NCI-H446 (cell line): ENCODE measurements at regions not wholly inside any gene's neighbourhood (a gene's known extent, or its start where the extent isn't known, plus 50 kb on each side); places are given as distances from the start of the nearest gene placed in this dataset.

Source experiments
- DNase-seq, 2 experiments: peaks; one replicate each; lab custom pipeline; 2025; lab: John Stamatoyannopoulos, UW

- DNase-seq: no peak
Observed at GRCh38 chr2:188851826-188852225, 122.3 kb upstream of the COL3A1 start.

GRCh38 chr2:188852772-188853171 lies 121.4 kb upstream of the COL3A1 start:
- peak; percentile 28 to 35 for DNase-seq

GRCh38 chr2:188853307-188853706 lies 120.9 kb upstream of the COL3A1 start:
- DNase-seq: peak; percentile 36 to 85

GRCh38 chr2:188865681-188866080 lies 108.5 kb upstream of the COL3A1 start:
- DNase-seq: no peak

- DNase-seq: no peak
Observed at GRCh38 chr2:188869550-188869949, 104.6 kb upstream of the COL3A1 start.

GRCh38 chr2:188870289-188870688 lies 103.9 kb upstream of the COL3A1 start:
- no peak for DNase-seq

GRCh38 chr2:188875104-188875503 lies 99.1 kb upstream of the COL3A1 start:
- no peak for DNase-seq

- DNase-seq: no peak
Observed at GRCh38 chr2:188878716-188879115, 95.5 kb upstream of the COL3A1 start.

GRCh38 chr2:188880740-188881139 lies 93.4 kb upstream of the COL3A1 start:
- DNase-seq: no peak

GRCh38 chr2:188881434-188881833 lies 92.7 kb upstream of the COL3A1 start:
- no peak for DNase-seq

GRCh38 chr2:188884046-188884445 lies 90.1 kb upstream of the COL3A1 start:
- no peak for DNase-seq

- no peak for DNase-seq
Observed at GRCh38 chr2:188884517-188884916, 89.7 kb upstream of the COL3A1 start.

- DNase-seq: no peak
Observed at GRCh38 chr2:188889187-188889586, 85.0 kb upstream of the COL3A1 start.

GRCh38 chr2:188890755-188891154 lies 83.4 kb upstream of the COL3A1 start:
- DNase-seq: no peak

GRCh38 chr2:188892636-188893035 lies 81.5 kb upstream of the COL3A1 start:
- DNase-seq: no peak

- DNase-seq: no peak
Observed at GRCh38 chr2:188893972-188894371, 80.2 kb upstream of the COL3A1 start.

- no peak for DNase-seq
Observed at GRCh38 chr2:188894979-188895378, 79.2 kb upstream of the COL3A1 start.

GRCh38 chr2:188897096-188897495 lies 77.1 kb upstream of the COL3A1 start:
- no peak for DNase-seq

GRCh38 chr2:188898261-188898660 lies 75.9 kb upstream of the COL3A1 start:
- DNase-seq: no peak

GRCh38 chr2:188902901-188903491 lies 71.2 kb upstream of the COL3A1 start:
- no peak for DNase-seq

GRCh38 chr2:188903740-188904139 lies 70.4 kb upstream of the COL3A1 start:
- no peak for DNase-seq

- DNase-seq: no peak
Observed at GRCh38 chr2:188909036-188909435, 65.1 kb upstream of the COL3A1 start.

GRCh38 chr2:188916736-188917135 lies 57.4 kb upstream of the COL3A1 start:
- no peak for DNase-seq

- no peak for DNase-seq
Observed at GRCh38 chr2:188917632-188918031, 56.5 kb upstream of the COL3A1 start.

- DNase-seq: no peak
Observed at GRCh38 chr2:188919824-188920223, 54.3 kb upstream of the COL3A1 start.
